NOMO-1 (cell line): ENCODE measurements at regions not wholly inside any gene's neighbourhood (a gene's known extent, or its start where the extent isn't known, plus 50 kb on each side); places are given as distances from the start of the nearest gene placed in this dataset.
"Not testable (repeated sequence)": the region's sequence is repeated elsewhere in the genome, so short reads cannot be mapped to it uniquely, and the experiment has no call there.

ENCODE experiments used
- DNase-seq, 2 experiments: peaks; one replicate each; lab custom pipeline; 2025; ENCODE audit not compliant: unreplicated experiment in 2 of 2; lab: John Stamatoyannopoulos, UW

DNA sequence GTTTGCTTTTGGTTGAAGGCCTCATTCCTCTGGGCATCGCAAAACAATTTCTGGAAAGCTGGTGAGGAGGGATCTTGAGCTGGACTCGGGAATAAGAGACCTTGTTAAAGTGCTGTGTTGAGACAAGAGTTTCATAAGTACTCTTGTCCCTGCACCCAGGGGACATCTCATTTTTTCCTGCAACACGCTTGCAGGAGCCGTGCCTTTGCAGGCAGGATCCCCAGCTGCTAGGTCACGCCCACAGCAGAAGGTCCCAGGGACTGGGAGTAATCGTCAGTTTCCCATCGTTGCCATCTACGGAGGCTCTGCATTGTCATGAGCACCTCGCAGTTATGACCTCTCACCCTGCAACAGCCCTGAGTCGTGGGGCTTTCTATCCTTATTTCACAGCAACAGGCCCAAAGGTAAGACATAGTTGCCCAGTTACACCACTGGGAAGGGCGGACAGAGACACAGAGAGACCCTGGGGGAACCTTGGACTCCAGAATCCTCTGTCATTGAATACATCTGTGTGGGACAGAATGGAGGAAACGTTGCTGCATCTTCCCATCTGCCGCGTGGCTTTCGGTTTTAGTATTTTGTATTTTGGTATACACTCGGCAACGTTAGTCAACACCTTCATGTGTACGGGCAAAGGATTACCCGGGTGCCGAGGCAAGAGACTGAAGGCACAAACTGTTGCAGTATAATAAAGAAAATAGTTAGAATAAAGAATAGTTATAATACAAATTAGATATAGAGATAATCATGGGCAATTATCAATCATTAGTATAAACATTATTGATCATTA is 60.4 kb upstream of the DMRTB1 start:
- no peak for DNase-seq

DNA sequence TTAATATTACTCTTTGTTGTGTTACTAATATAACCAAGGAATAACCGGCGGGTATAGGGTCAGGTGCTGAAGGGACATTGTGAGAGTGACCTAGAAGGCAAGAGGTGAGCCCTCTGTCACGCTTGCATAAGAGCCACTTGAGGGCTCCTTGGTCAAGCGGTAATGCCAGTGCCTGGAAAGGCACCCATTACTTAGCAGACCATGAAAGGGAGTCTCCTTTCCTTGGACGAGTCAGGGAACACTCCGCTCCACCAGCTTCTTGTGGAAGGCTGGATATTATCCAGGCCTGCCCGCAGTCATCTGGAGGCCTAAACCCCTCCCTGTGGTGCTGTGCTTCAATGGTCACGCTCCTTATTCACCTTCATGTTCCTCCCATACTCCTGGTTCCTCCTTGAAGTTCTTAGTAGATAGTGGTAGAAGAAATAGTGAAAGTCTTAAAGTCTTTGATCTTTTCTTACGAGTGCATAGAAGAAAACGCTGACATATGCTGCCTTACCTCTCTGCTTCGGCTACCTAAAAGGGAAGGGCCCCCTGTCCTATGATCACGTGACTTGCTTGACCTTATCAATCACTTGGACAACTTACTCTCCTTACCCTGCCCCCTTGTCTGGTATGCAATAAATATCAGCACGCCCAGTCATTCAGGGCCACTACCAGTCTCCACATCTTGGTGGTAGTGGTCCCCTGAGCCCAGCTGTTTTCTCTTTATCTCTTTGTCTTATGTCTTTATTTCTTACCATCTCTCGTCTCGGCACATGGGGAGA is 59.6 kb upstream of the DMRTB1 start:
- not testable (repeated sequence) for DNase-seq

DNA sequence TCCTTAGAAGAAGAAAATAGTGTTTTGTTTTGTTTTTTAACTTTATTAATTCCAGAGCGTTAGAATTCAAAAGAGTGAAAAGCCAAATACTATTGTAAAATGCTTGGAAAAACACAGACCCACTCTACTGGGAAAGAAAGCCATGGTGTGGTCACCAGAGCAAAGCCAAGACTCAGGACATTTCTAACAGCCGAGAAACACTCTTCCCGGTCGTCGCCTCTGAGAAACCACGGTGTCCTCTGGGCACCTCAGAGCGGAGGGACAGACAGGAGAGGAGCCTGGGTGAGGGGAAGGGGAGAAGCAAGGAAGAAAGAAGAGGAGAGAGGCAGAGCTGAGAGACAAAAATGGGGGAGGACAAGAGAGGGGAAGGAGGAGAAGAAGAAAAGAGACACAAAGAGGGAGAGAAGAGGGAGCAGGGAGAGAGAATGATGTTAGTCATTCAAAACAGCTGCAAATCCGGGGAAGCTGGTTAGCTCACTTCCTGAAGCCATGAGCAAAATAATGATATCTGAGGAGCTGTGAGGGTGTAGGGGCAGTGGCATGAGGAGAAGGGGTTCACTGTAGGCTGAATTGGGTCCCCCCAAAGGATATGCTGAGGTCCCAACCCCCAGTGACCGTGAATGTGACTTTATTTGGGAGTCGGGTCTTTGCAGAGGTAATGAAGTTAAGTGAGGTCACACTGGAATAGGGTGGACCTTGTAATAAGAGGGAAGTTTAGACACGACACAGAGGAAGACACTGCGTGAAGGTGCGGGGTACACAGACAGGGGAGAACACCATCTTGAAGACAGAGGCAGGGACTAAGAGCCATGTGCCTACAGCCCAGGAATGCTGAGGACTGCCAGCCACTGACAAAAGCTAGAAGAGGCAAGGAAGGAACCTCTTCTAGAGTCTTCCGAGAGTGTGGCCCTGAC is 58.2 kb upstream of the DMRTB1 start:
- DNase-seq: no peak

DNA sequence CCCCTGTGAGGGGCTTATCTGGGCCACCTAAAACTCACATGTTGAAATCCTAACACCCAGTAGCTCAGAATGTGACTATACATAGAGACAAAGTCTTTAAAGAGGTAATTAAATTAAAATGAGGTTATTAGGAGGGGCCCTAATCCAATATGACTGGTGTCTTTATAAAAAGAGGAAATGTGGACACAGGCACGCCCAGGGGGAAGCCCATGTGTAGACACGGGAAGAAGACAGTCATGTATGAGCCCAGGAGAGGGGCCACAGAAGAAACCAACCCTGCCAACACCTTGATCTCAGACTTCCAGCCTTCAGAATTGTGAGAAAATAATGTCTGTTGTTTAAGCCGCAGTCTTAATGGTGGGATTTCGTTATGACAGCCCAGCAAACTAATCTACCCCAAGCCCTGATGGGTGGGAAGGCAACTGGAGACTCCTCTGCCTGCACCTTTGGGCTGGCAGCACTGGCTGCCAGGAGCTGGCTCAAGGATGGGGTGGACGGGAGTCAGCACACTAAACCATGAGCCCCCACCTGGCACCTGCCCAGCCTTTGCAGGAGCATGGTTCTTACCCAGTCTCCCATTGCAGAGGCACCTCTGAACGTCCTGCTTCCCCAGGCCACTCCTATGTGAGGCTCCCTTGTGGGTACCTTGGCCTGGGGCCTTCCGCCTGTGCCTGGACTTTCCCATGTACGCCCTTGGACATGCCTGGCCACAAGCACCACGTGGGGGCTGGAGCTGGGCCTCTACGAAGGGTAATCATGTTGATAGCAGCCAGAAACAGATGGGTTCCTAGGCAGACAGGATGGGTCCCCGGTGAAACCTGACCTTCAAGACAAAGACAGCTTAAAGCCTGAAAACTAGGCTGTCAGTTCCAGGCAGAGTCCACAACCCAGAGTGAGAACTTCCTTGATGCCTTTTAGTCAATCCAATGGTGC is 57.1 kb upstream of the DMRTB1 start:
- peak; percentile 6 to 22 for DNase-seq

DNA sequence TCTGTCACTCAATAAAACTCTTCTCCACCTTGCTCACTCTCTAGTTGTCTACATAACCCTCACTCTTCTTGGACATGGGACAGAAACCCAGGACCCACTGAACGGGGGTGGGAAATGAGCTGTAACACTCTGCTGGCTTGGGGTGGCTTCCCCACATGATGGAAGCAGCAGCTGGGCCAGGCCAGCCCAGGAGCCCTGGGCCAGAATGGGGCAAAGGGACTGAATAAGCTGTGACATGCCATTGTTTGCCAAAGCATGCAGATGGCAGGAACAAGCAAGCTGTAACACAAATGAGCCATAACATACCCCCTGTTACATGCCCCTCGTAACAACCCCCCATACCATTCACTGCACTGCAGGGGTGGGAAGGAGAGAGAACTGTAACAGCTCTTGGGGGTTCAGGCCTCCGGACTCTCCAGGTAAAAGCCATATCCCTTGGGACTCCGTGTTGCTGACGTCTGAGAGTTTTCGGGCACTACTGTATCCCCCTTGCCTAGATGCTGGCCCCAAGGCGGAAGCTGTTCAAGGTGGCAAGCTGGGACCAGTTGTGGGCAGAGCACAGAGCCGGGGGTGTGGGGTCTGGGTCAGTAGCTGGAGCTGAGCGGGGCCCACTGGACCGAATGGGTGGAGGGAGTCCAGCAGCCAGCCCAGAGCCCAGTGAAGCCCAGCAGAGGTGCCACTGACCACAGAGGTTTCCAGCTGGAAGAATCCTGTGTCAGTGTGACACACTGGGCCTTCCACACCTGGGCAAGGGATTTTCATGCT is 56.1 kb upstream of the DMRTB1 start:
- no peak for DNase-seq

DNA sequence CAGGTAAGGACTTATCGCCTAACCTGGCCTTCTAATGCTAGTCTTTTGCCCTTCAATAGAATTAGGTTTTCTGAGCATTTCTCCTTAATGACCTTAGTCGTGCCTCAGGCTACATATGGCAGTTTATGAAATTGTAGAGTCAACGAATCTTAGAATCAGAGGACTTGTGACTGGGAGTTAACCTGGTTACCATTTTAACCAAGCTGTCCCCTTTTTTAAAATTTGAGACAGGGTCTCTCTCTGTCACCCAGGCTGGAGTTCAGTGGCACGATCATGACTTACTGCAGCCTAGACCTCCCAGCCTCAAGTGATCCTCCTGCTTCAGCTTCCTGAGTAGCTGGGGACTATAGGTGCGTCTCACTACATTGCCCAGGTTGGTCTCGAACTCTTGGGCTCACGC is 53.5 kb upstream of the DMRTB1 start:
- DNase-seq: no peak

DNA sequence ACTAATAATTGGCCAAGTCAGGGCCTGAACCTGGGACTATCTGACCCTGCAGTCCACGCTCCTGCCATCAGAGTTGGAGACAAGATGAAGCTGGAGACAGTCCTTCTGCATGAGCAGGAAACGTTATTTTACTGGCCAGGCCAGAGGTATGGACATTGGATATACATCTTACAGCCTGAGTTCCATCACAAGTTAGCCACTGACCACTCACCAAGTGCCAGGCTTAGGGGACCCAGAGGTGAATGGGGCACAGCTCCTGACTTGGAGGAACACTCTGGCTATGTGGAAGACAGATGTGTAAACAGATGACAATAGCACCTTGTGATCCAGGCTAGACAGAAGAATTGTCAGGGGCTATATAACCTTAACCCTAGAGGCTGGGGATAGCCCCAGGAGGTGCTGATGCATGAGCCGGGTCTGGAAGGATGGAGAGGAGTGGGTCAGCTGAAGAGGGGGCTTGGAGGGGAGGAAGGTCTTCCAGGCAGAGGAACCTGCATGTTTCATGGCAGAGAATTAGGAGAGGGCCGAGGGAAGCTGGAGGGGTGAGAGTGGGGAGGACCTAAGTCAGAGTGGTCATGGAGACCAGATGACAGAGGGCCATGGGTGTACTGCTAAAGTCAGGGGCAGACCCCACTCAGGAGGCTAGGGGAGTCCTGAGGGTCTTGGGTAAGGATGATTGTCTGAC is 52.5 kb upstream of the DMRTB1 start:
- no peak for DNase-seq

DNA sequence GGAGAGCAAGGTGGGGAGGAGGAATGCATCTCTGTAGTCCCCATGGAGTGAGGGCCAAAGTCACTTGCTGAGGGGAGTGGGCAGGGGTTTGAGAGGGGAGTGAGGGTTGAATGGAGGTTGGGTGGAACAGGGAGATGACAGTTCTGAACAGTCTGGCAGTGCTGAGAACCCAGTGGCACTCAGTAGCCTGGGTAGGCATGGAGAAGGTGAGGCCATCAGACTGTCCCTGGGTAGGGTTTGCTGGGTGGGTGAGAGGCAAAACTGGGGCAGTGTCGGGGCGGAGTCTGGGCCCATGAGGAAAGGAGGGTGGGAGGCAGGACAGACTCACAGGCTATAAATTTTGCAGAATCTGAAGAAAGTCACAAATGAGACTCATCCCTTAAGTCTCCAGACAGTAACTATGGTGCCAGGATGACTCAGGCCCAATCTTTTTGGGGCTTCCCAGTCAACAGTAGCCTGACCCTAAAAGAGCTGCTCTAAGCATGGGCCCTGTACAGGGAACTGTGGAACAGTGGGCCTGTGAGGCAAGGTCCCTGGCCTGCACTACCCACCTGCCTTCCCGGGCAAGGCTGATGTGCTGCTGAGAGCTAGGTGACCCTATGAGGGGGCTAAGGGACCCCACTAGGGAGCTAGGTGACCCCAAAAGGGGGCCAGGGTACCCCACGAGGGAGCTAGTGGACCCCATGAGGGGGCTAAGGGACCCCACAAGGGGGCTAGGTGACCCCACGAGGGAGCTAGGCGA is 51.0 kb upstream of the DMRTB1 start:
- no peak for DNase-seq

DNA sequence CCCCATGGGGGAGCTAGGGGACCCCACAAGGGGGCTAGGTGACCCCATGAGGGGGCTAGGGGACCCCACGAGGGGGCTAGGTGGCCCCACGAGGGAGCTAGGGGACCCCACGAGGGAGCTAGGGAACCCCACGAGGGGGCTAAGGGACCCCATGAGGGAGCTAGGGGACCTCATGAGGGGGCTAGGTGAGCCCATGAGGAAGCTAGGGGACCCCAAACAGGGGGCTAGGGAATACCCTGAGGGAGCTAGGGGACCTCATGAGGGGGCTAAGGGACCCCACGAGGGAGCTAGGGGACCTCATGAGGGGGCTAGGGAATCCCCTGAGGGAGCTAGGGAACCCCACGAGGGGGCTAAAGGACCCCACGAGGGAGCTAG is 50.5 kb upstream of the DMRTB1 start:
- no peak for DNase-seq

DNA sequence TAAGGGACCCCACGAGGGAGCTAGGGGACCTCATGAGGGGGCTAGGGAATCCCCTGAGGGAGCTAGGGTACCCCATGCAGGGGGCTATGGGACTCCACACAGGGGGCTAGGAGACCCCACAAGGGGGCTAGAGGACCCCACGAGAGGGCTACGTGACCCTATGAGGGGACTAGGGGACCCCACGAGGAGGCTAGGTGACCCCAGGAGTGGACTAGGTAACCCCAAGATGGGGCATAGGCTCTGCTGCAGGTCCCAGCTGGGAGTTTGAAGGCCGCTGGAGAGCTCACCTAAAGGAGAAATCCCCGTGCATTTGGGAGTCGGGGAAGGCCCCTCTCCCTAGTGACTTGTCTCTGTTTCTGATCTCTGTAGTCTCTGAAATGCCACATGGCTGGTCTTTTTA is 50.0 kb upstream of the DMRTB1 start:
- DNase-seq: no peak
